Tibial nerve (tissue), 4 donors: ENCODE measurements at regions not wholly inside any gene's neighbourhood (a gene's known extent, or its start where the extent isn't known, plus 50 kb on each side); places are given as distances from the start of the nearest gene placed in this dataset.

Source experiments
- EP300 ChIP-seq, 2 donors: sonication (generic); formaldehyde crosslinking; IDR thresholded peaks; one replicate each; pipeline ENCODE4 v1.6.1; 2017; ENCODE audit warnings: antibody characterized with exemption in 2 of 2, mild to moderate bottlenecking in 1 of 2
- TF ChIP-seq, protein P1 (sequence below), 5 experiments: fragments of 200-600 bp in 3 of 5; fragments of 450-650 bp in 2 of 5; sonication (generic) in 3 of 5; IDR thresholded peaks; one replicate each; pipeline ENCODE4 v1.5.1; 2016 to 2019; ENCODE audit warnings: antibody characterized with exemption in 5 of 5, mild to moderate bottlenecking in 3 of 5, moderate library complexity in 2 of 5

DNA sequence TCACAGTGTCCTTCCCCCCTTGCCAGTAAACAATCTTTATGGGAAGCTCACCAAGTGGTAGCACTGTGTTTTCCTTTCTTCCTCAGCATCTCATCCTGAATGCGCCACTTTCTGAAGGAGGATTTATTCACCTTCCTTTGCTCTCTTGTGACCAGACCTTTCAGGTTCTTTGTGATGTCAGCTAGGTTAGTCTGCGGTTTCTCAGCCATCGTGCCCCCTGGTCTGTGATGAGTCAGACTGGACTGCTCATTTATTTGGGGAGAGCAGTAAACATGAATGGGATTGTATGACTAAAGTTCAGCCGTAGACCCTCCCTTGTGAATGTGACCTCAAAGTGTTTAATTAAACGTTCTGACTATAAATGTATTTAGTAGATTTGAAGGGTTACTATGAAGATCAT, 235.1 kb upstream of the CELF2 start:
- TF ChIP-seq EP300 (IDR thresholded peaks at IDR 0.05): no peak
- TF ChIP-seq, protein P1, sequence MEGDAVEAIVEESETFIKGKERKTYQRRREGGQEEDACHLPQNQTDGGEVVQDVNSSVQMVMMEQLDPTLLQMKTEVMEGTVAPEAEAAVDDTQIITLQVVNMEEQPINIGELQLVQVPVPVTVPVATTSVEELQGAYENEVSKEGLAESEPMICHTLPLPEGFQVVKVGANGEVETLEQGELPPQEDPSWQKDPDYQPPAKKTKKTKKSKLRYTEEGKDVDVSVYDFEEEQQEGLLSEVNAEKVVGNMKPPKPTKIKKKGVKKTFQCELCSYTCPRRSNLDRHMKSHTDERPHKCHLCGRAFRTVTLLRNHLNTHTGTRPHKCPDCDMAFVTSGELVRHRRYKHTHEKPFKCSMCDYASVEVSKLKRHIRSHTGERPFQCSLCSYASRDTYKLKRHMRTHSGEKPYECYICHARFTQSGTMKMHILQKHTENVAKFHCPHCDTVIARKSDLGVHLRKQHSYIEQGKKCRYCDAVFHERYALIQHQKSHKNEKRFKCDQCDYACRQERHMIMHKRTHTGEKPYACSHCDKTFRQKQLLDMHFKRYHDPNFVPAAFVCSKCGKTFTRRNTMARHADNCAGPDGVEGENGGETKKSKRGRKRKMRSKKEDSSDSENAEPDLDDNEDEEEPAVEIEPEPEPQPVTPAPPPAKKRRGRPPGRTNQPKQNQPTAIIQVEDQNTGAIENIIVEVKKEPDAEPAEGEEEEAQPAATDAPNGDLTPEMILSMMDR (IDR thresholded peaks at IDR 0.05): no peak
